ENCODE measurements at regions not wholly inside any gene's neighbourhood (a gene's known extent, or its start where the extent isn't known, plus 50 kb on each side); places are given as distances from the start of the nearest gene placed in this dataset.

DNA sequence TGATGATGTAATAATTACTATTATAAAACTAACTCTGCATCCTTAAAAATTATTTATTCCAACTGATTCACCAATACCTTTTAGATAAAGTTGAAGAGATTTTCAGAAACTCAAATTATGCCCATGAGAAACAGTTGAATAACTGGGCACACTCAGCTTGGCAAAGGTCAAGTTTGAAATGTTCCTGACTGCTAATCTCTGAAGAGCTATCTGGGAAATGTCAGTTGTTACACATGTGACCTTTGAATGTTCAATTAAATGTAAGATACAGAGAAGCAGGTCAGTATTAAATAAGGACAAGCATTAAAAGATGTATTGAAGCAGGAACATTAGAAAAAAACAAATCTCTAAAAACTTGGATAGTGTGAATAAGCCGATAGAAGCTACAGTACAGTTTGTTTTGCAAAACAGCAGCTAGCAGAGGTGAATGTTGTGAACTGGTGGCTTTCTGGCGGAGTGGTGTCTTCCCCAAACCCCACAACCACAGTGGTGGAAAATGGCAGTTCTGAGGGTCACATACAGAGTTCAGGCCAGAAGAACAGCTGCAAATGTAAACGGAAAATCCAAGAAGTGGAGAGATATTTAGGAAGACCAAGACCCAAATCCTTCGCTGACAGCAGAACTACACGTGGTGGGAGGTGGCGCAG is 61.9 kb upstream of the SLC5A9 start:
- no peak overlapping the region for H2BK5ac ChIP-seq (ENCODE audit: low read depth, low read length, poor library complexity, severe bottlenecking)

More for the DNA sequence above, 61.9 kb upstream of the SLC5A9 start:
- no peak overlapping the region for H3K56ac ChIP-seq (ENCODE audit: extremely low read depth, insufficient read depth, low read length)
- no peak overlapping the region for H2BK20ac ChIP-seq (ENCODE audit: low read depth, low read length)
- no peak overlapping the region for H3K4me3 ChIP-seq (ENCODE audit: insufficient read depth, low read depth, low read length)
- no peaks in the 10 kb centered on the region for H3K79me1 ChIP-seq (ENCODE audit: low read depth in 1 of 2, low read length in 2 of 2)
- H3K23ac ChIP-seq (ENCODE audit: low read depth, low read length) = no peak overlapping the region
- no peaks in the 10 kb centered on the region for H3K4me1 ChIP-seq (ENCODE audit: control insufficient read depth, insufficient read depth, low read length)
- H4K20me1 ChIP-seq (ENCODE audit: insufficient read depth, low read length) = no peaks in the 10 kb centered on the region
- 0% methylated on average over 1 of the region's 6 CpGs; no CpG with 5 or more reads in 1 of the 2 experiments for WGBS, 2 experiments (ENCODE audit: extremely low coverage in 2 of 2, insufficient read length in 1 of 2)
- H3K9me3 ChIP-seq (ENCODE audit: control insufficient read depth, insufficient read depth, low read length) = no peaks in the 10 kb centered on the region
- no peak for TF ChIP-seq RCOR1 (IDR thresholded peaks at IDR 0.05; ENCODE audit: insufficient replicate concordance, low read length)
- no peak for TF ChIP-seq SMC3 (IDR thresholded peaks at IDR 0.05; ENCODE audit: low read depth, low read length)
- TF ChIP-seq POLR2A (IDR thresholded peaks at IDR 0.05; ENCODE audit: low read depth, low read length) = no peak
- TF ChIP-seq FOS (IDR thresholded peaks at IDR 0.05; ENCODE audit: low read depth, low read length) = no peak
- TF ChIP-seq MAFK (IDR thresholded peaks at IDR 0.05; ENCODE audit: low read depth, low read length) = no peak
- TF ChIP-seq CHD1 (IDR thresholded peaks at IDR 0.05; ENCODE audit: low read depth, low read length) = no peak
- TF ChIP-seq ELK1 (IDR thresholded peaks at IDR 0.05; ENCODE audit: borderline replicate concordance, low read depth, low read length) = no peak
- TF ChIP-seq RAD21 (IDR thresholded peaks at IDR 0.05; ENCODE audit: low read length) = no peak
- TF ChIP-seq RFX5 (IDR thresholded peaks at IDR 0.05; ENCODE audit: low read depth, low read length) = no peak
- TF ChIP-seq BHLHE40 (IDR thresholded peaks at IDR 0.05; ENCODE audit: low read depth, low read length) = no peak
- TF ChIP-seq MAZ (IDR thresholded peaks at IDR 0.05; ENCODE audit: borderline replicate concordance, low read depth, low read length) = no peak
- no peak for TF ChIP-seq NFE2L2 (IDR thresholded peaks at IDR 0.05; ENCODE audit: low read depth, low read length)
- TF ChIP-seq USF2 (IDR thresholded peaks at IDR 0.05; ENCODE audit: low read depth, low read length) = no peak
- no peak for TF ChIP-seq MXI1 (IDR thresholded peaks at IDR 0.05; ENCODE audit: borderline replicate concordance, low read depth, low read length)
- no peak for TF ChIP-seq CEBPB (IDR thresholded peaks at IDR 0.05; ENCODE audit: low read depth, low read length)
- TF ChIP-seq, protein P1, sequence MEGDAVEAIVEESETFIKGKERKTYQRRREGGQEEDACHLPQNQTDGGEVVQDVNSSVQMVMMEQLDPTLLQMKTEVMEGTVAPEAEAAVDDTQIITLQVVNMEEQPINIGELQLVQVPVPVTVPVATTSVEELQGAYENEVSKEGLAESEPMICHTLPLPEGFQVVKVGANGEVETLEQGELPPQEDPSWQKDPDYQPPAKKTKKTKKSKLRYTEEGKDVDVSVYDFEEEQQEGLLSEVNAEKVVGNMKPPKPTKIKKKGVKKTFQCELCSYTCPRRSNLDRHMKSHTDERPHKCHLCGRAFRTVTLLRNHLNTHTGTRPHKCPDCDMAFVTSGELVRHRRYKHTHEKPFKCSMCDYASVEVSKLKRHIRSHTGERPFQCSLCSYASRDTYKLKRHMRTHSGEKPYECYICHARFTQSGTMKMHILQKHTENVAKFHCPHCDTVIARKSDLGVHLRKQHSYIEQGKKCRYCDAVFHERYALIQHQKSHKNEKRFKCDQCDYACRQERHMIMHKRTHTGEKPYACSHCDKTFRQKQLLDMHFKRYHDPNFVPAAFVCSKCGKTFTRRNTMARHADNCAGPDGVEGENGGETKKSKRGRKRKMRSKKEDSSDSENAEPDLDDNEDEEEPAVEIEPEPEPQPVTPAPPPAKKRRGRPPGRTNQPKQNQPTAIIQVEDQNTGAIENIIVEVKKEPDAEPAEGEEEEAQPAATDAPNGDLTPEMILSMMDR (conservative IDR thresholded peaks at IDR 0.05; ENCODE audit: low read depth, low read length) = no peak
- no peak overlapping the region for H3K27ac ChIP-seq (ENCODE audit: insufficient read depth, low read length)
- H3K18ac ChIP-seq (ENCODE audit: low read depth, low read length) = no peak overlapping the region
- no peak overlapping the region for H2BK15ac ChIP-seq (ENCODE audit: low read depth, low read length)
- DNase-seq (no peak), ATAC-seq (ENCODE audit: low read depth) (no peak)
- H3K27me3 ChIP-seq (ENCODE audit: control insufficient read depth, insufficient read depth, low read length) = no peaks in the 10 kb centered on the region
- H3K14ac ChIP-seq (replicated peaks; ENCODE audit: low read depth, low read length) = no peak overlapping the region
- no peak overlapping the region for H4K5ac ChIP-seq (ENCODE audit: low read depth, low read length)
- intact Hi-C loops (cut with micrococcal nuclease) = no loop called here
- POLR2A ChIA-PET (ENCODE audit: unreplicated experiment) = no interaction called here
- no peak overlapping the region for H2AK9ac ChIP-seq (replicated peaks; ENCODE audit: low read depth, low read length, poor library complexity)
- dilution Hi-C loops (cut with HindIII; ENCODE audit: low sequenced_read_pairs, unreplicated experiment) = no loop called here
- H4K8ac ChIP-seq (ENCODE audit: low read depth in 2 of 2, low read length in 2 of 2) = no peak overlapping the region
- no peaks in the 10 kb centered on the region for H3K36me3 ChIP-seq (ENCODE audit: control insufficient read depth, insufficient read depth, low read length)
- no peak overlapping the region for H3K9ac ChIP-seq (ENCODE audit: low read depth, low read length)
- no peak overlapping the region for H4K91ac ChIP-seq (ENCODE audit: insufficient read depth, low read depth, low read length)
- no peak overlapping the region for H2BK120ac ChIP-seq (ENCODE audit: low read depth, low read length)
- CTCF ChIA-PET = no interaction called here
- H3K9me1 ChIP-seq (ENCODE audit: insufficient read depth, low read length) = no peaks in the 10 kb centered on the region
- no peak overlapping the region for H3K4me2 ChIP-seq (ENCODE audit: low read depth, low read length)
- no TSS peak for BruUV-seq (replicated peaks)
- H3K4ac ChIP-seq (ENCODE audit: low read depth, low read length) = no peak overlapping the region
- in situ Hi-C loops (cut with MboI; ENCODE audit: low sequenced_read_pairs) = no loop called here
- no peak overlapping the region for H2AFZ ChIP-seq (replicated peaks; ENCODE audit: low read length, poor library complexity)
- no peak overlapping the region for H2AK5ac ChIP-seq (ENCODE audit: low read depth, low read length)

Measured in IMR-90 (cell line).